Putamen (tissue), 1 donor: ENCODE measurements at regions not wholly inside any gene's neighbourhood (a gene's known extent, or its start where the extent isn't known, plus 50 kb on each side); places are given as distances from the start of the nearest gene placed in this dataset.
A peak's percentile ranks its signal among the peaks of the same experiment; 100 is the strongest.
"Not testable (repeated sequence)": the region's sequence is repeated elsewhere in the genome, so short reads cannot be mapped to it uniquely, and the experiment has no call there.

Experiments
- DNase-seq: peaks from one replicate; pipeline ENCODE4 v3.0.0-alpha.2; 2016; ENCODE audit warnings: low spot score

GRCh38 chr10:90193240-90193985, 492.0 kb downstream of the KIF20B start:
- DNase-seq = no peak

GRCh38 chr10:90195288-90195840, 494.0 kb downstream of the KIF20B start:
- no peak for DNase-seq

GRCh38 chr10:90197766-90198165, 496.4 kb downstream of the KIF20B start:
- DNase-seq = no peak

- no peak for DNase-seq
Observed at GRCh38 chr10:90199093-90199492, 497.7 kb downstream of the KIF20B start.

GRCh38 chr10:90199513-90199912, 498.1 kb downstream of the KIF20B start:
- DNase-seq = no peak

- no peak for DNase-seq
Observed at GRCh38 chr10:90204131-90204955, 503.0 kb downstream of the KIF20B start.

- DNase-seq = no peak
Observed at GRCh38 chr10:90204956-90205314, 503.5 kb downstream of the KIF20B start.

- DNase-seq = no peak
Observed at GRCh38 chr10:90205340-90205739, 503.9 kb downstream of the KIF20B start.

GRCh38 chr10:90213346-90213745, 512.0 kb downstream of the KIF20B start:
- DNase-seq = no peak

GRCh38 chr10:90218846-90219245, 517.5 kb downstream of the KIF20B start:
- DNase-seq = no peak

GRCh38 chr10:90222372-90222771, 521.0 kb downstream of the KIF20B start:
- DNase-seq = no peak

- DNase-seq = no peak
Observed at GRCh38 chr10:90222939-90223338, 521.5 kb downstream of the KIF20B start.

GRCh38 chr10:90224791-90225566, 523.6 kb downstream of the KIF20B start:
- DNase-seq = no peak

GRCh38 chr10:90226517-90226916, 525.1 kb downstream of the KIF20B start:
- DNase-seq = no peak

GRCh38 chr10:90227217-90227656, 525.8 kb downstream of the KIF20B start:
- DNase-seq = peak; percentile 25

- no peak for DNase-seq
Observed at GRCh38 chr10:90227786-90228185, 526.4 kb downstream of the KIF20B start.

- DNase-seq = no peak
Observed at GRCh38 chr10:90229486-90229885, 528.1 kb downstream of the KIF20B start.

GRCh38 chr10:90233805-90234204, 532.4 kb downstream of the KIF20B start:
- DNase-seq = not testable (repeated sequence)

- DNase-seq = no peak
Observed at GRCh38 chr10:90245623-90246022, 544.2 kb downstream of the KIF20B start.

GRCh38 chr10:90250784-90251183, 549.4 kb downstream of the KIF20B start:
- DNase-seq = not testable (repeated sequence)

GRCh38 chr10:90269699-90270098, 568.3 kb downstream of the KIF20B start:
- no peak for DNase-seq
